ENCODE measurements at regions not wholly inside any gene's neighbourhood (a gene's known extent, or its start where the extent isn't known, plus 50 kb on each side); places are given as distances from the start of the nearest gene placed in this dataset.

DNA sequence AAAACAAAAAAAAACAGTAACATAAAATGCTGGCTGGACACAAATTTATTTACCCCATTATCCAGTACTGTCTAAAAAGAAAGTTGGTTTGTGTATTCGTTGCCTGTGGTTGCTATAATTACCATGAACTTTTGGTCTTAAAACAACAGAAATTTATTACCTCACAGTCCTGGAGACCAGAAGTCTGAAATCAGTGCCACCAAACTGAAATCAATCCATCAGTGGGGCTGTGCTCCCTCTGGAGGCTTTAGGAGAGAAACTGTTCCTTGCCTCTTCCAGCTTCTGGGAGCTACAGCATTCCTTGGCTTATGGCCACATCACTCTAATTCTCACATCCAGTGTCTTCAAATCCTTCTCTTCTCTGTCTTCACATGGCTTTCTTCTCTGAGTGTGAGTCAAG lies 79.4 kb downstream of the SNX5 start:
- intact Hi-C loops (cut with micrococcal nuclease) = no loop called here
- no peak for ATAC-seq
- Histone ChIP-seq H3K36me3 (ENCODE audit: control insufficient read depth in 1 of 2, insufficient read depth in 2 of 2, low read length in 2 of 2) (no peaks in the 10 kb centered on the region), H4K20me1 (ENCODE audit: insufficient read depth) (no peaks in the 10 kb centered on the region), H2AFZ (ENCODE audit: low read depth, low read length, poor library complexity, severe bottlenecking) (no peak overlapping the region), H3K4me3 (replicated peaks in 1 of 2; ENCODE audit: low read depth in 1 of 2, low read length in 2 of 2) (no peak overlapping the region), H3K9ac (ENCODE audit: low read length) (no peak overlapping the region), H3K27me3 (ENCODE audit: insufficient read depth, low read length) (no peaks in the 10 kb centered on the region), H3K4me1 (ENCODE audit: control insufficient read depth in 1 of 2, insufficient read depth in 2 of 2, low read length in 2 of 2) (peaks cover 4 to 16% of the 10 kb centered on the region in 2 experiments; a peak in 3 of 4 replicates), H3K27ac (ENCODE audit: low read depth, low read length) (no peak overlapping the region), H3K4me2 (ENCODE audit: low read length) (no peak overlapping the region), H3K9me3 (ENCODE audit: control insufficient read depth in 1 of 2, insufficient read depth in 1 of 2, low read depth in 1 of 2, low read length in 2 of 2) (peaks cover 0 to 30% of the 10 kb centered on the region in 2 experiments; a peak in 1 of 4 replicates), H3K9me2 (ENCODE audit: insufficient read depth) (no peaks in the 10 kb centered on the region), H3K79me2 (ENCODE audit: insufficient read depth, low read length) (no peaks in the 10 kb centered on the region)
- ChIA-PET POLR2A (no interaction called here), RAD21 (ENCODE audit: low non-redundant PET in 1 of 2, low total read pairs in 2 of 2, uncharacterized antibody in 2 of 2, unreplicated experiment in 2 of 2) (interaction anchor here in 1 of 2 experiments (0.6 kb wide), 1 partner anchor 234 kb away, joined by 3 read pairs; no protein-coding TSS in a partner anchor), CTCF (no interaction called here)
- TF ChIP-seq CBX3 (IDR thresholded peaks at IDR 0.05; ENCODE audit: low read depth) (peak; percentile 50; the same call in 1 of the 2 replicates), RAD21 (IDR thresholded peaks at IDR 0.05; ENCODE audit: low read depth) (peak; percentile 58), CEBPB (IDR thresholded peaks at IDR 0.05; ENCODE audit: low read depth) (no peak), CTCF (IDR thresholded peaks at IDR 0.05 in 2 of 3, conservative IDR thresholded peaks at IDR 0.05 in 1 of 3; ENCODE audit: borderline replicate concordance in 1 of 3, insufficient read depth in 1 of 3, low read depth in 2 of 3, low read length in 2 of 3) (peak in 1 of 3 experiments; percentile 24; a peak in 1 of 6 replicates)
- TF ChIP-seq, protein P1, sequence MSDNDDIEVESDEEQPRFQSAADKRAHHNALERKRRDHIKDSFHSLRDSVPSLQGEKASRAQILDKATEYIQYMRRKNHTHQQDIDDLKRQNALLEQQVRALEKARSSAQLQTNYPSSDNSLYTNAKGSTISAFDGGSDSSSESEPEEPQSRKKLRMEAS (IDR thresholded peaks at IDR 0.05) = no peak
- DNase-seq (ENCODE audit: low read depth, low spot score) = peak; percentile 15
- BruUV-seq (replicated peaks) = no TSS peak

GRCh38 chr20:17888044-17888443 lies 80.5 kb downstream of the SNX5 start:
- ChIA-PET POLR2A (no interaction called here), RAD21 (ENCODE audit: low non-redundant PET in 1 of 2, low total read pairs in 2 of 2, uncharacterized antibody in 2 of 2, unreplicated experiment in 2 of 2) (interaction anchor here in 1 of 2 experiments (0.5 kb wide), 1 partner anchor 206 kb away, joined by 3 read pairs; the partner anchor contains the start of gene RRBP1), CTCF (no interaction called here)
- Histone ChIP-seq H3K27me3 (ENCODE audit: insufficient read depth, low read length) (no peaks in the 10 kb centered on the region), H3K36me3 (ENCODE audit: control insufficient read depth in 1 of 2, insufficient read depth in 2 of 2, low read length in 2 of 2) (no peaks in the 10 kb centered on the region), H3K9me3 (ENCODE audit: control insufficient read depth in 1 of 2, insufficient read depth in 1 of 2, low read depth in 1 of 2, low read length in 2 of 2) (peaks cover 0 to 30% of the 10 kb centered on the region in 2 experiments; a peak in 1 of 4 replicates), H4K20me1 (ENCODE audit: insufficient read depth) (no peaks in the 10 kb centered on the region), H3K4me2 (ENCODE audit: low read length) (peak overlapping the region; percentile 59), H3K4me3 (replicated peaks in 1 of 2; ENCODE audit: low read depth in 1 of 2, low read length in 2 of 2) (peak overlapping the region in 1 of 2 experiments; percentile 19; a peak in 2 of 4 replicates), H3K9ac (ENCODE audit: low read length) (no peak overlapping the region), H3K27ac (ENCODE audit: low read depth, low read length) (no peak overlapping the region), H3K79me2 (ENCODE audit: insufficient read depth, low read length) (no peaks in the 10 kb centered on the region), H2AFZ (ENCODE audit: low read depth, low read length, poor library complexity, severe bottlenecking) (peak overlapping the region; percentile 12), H3K4me1 (ENCODE audit: control insufficient read depth in 1 of 2, insufficient read depth in 2 of 2, low read length in 2 of 2) (peaks cover 4 to 16% of the 10 kb centered on the region in 2 experiments; a peak in 3 of 4 replicates), H3K9me2 (ENCODE audit: insufficient read depth) (no peaks in the 10 kb centered on the region)
- peak; percentile 32; the same call in 1 of the 2 replicates for TF ChIP-seq JUND (IDR thresholded peaks at IDR 0.05)
- TF ChIP-seq, protein P2, sequence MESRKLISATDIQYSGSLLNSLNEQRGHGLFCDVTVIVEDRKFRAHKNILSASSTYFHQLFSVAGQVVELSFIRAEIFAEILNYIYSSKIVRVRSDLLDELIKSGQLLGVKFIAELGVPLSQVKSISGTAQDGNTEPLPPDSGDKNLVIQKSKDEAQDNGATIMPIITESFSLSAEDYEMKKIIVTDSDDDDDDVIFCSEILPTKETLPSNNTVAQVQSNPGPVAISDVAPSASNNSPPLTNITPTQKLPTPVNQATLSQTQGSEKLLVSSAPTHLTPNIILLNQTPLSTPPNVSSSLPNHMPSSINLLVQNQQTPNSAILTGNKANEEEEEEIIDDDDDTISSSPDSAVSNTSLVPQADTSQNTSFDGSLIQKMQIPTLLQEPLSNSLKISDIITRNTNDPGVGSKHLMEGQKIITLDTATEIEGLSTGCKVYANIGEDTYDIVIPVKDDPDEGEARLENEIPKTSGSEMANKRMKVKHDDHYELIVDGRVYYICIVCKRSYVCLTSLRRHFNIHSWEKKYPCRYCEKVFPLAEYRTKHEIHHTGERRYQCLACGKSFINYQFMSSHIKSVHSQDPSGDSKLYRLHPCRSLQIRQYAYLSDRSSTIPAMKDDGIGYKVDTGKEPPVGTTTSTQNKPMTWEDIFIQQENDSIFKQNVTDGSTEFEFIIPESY (IDR thresholded peaks at IDR 0.05; ENCODE audit: extremely low read depth, insufficient replicate concordance, low read length) = no peak
- no peak for TF ChIP-seq EGR1 (IDR thresholded peaks at IDR 0.05; ENCODE audit: low read depth)
- TF ChIP-seq REST (IDR thresholded peaks at IDR 0.05; ENCODE audit: low read depth) = no peak
- TF ChIP-seq POLR2AphosphoS5 (IDR thresholded peaks at IDR 0.05; ENCODE audit: low read depth, low read length) = no peak
- no peak for TF ChIP-seq SP1 (IDR thresholded peaks at IDR 0.05; ENCODE audit: low read depth)
- no peak for TF ChIP-seq EZH2 (IDR thresholded peaks at IDR 0.05)
- DNase-seq (ENCODE audit: low read depth, low spot score) (peak; percentile 32), ATAC-seq (peak; percentile 64)
- intact Hi-C loops (cut with micrococcal nuclease) = no loop called here
- no TSS peak for BruUV-seq (replicated peaks)

Measured in HCT116 (cell line).